Endodermal cell (in vitro differentiated cells): ENCODE measurements at regions not wholly inside any gene's neighbourhood (a gene's known extent, or its start where the extent isn't known, plus 50 kb on each side); places are given as distances from the start of the nearest gene placed in this dataset.

ENCODE experiments used
- DNase-seq: peaks from one replicate; pipeline ENCODE4 v3.0.0-alpha.2; 2017
- H3K27ac ChIP-seq: 2 replicates; pipeline ENCODE4 v1.5.1; 2013; ENCODE audit warnings: mild to moderate bottlenecking, low read depth, low read length, moderate library complexity
- H3K27me3 ChIP-seq: 2 replicates; pipeline ENCODE4 v1.6.1; 2013; ENCODE audit warnings: mild to moderate bottlenecking, low read length, moderate library complexity; ENCODE audit not compliant: insufficient read depth, control insufficient read depth, poor library complexity, severe bottlenecking
- H3K36me3 ChIP-seq: 2 replicates; pipeline ENCODE4 v1.7.0; 2013; ENCODE audit warnings: mild to moderate bottlenecking, low read length, moderate library complexity; ENCODE audit not compliant: control insufficient read depth, insufficient read depth
- H3K4me1 ChIP-seq: one replicate; pipeline ENCODE4 v1.7.0; 2013; ENCODE audit warnings: low read length; ENCODE audit not compliant: control insufficient read depth, insufficient read depth
- H3K4me3 ChIP-seq: 2 replicates; pipeline ENCODE4 v1.5.1; 2013; ENCODE audit warnings: mild to moderate bottlenecking, low read length, moderate library complexity
- H3K9ac ChIP-seq: 2 replicates; pipeline ENCODE4 v1.6.1; 2013; ENCODE audit warnings: mild to moderate bottlenecking, low read length, moderate library complexity; ENCODE audit not compliant: poor library complexity, severe bottlenecking; ENCODE audit errors: extremely low read depth
- H3K9me3 ChIP-seq: 2 replicates; pipeline ENCODE4 v1.6.1; 2013; ENCODE audit warnings: mild to moderate bottlenecking, low read length, moderate library complexity; ENCODE audit not compliant: control insufficient read depth
- H3K27ac Mint-ChIP-seq: 2 replicates; pipeline ENCODE4 v1.8.0; 2020; ENCODE audit warnings: mixed read lengths
- H3K27me3 Mint-ChIP-seq: 2 replicates; pipeline ENCODE4 v1.8.0; 2021; ENCODE audit warnings: mild to moderate bottlenecking, mixed read lengths; ENCODE audit not compliant: insufficient read depth
- H3K36me3 Mint-ChIP-seq: 2 replicates; pipeline ENCODE4 v1.8.0; 2020; ENCODE audit warnings: low read depth, mixed read lengths
- H3K4me1 Mint-ChIP-seq: 2 replicates; pipeline ENCODE4 v1.8.0; 2020; ENCODE audit warnings: mixed read lengths
- H3K4me3 Mint-ChIP-seq: 2 replicates; pipeline ENCODE4 v1.8.0; 2020; ENCODE audit warnings: mild to moderate bottlenecking, moderate library complexity, mixed read lengths
- H3K9me3 Mint-ChIP-seq: 2 replicates; pipeline ENCODE4 v1.8.0; 2020; ENCODE audit warnings: mild to moderate bottlenecking, mixed read lengths
- CTCF ChIP-seq: fragments of 200-600 bp; sonication (generic); conservative IDR thresholded peaks from 2 replicates; pipeline ENCODE4 v1.5.0; 2021; ENCODE audit warnings: antibody characterized with exemption, mild to moderate bottlenecking
- WGBS, 2 experiments: methylation state at CpG; one replicate each; pipeline versions ENCODE4 v1.1.5 to v1.1.7; 2013; ENCODE audit warnings: missing lambda C conversion rate in 2 of 2, mixed read lengths in 1 of 2; ENCODE audit not compliant: insufficient coverage in 1 of 2, insufficient read length in 1 of 2; 5-methylcytosine and 5-hydroxymethylcytosine counted together

- Histone ChIP-seq H3K9me3 (no peaks in the 10 kb centered on the region), H3K27me3 (no peaks in the 10 kb centered on the region), H3K36me3 (no peaks in the 10 kb centered on the region), H3K9ac (no peak overlapping the region), H3K4me1 (peaks cover 6% of the 10 kb centered on the region), H3K27ac (no peak overlapping the region), H3K4me3 (no peak overlapping the region)
- H3K4me1 Mint-ChIP-seq: peaks cover 23% of the 10 kb centered on the region
- no peak overlapping the region for H3K4me3 Mint-ChIP-seq
- H3K9me3 Mint-ChIP-seq: no peaks in the 10 kb centered on the region
- H3K27me3 Mint-ChIP-seq: no peaks in the 10 kb centered on the region
- H3K27ac Mint-ChIP-seq: no peak overlapping the region
- H3K36me3 Mint-ChIP-seq: no peaks in the 10 kb centered on the region
- TF ChIP-seq CTCF: no peak
- WGBS, 2 experiments: 84 to 88% methylated on average over 2 to 7 of the region's 7 CpGs
- DNase-seq: no peak
Observed at GRCh38 chr2:14554849-14555545, 77.5 kb upstream of the LRATD1 start.

GRCh38 chr2:14557111-14557510 lies 75.4 kb upstream of the LRATD1 start:
- Mint-ChIP-seq H3K27me3 (no peaks in the 10 kb centered on the region), H3K36me3 (no peaks in the 10 kb centered on the region), H3K4me3 (no peak overlapping the region), H3K27ac (no peak overlapping the region), H3K4me1 (peaks cover 23% of the 10 kb centered on the region), H3K9me3 (no peaks in the 10 kb centered on the region)
- Histone ChIP-seq H3K27me3 (no peaks in the 10 kb centered on the region), H3K27ac (no peak overlapping the region), H3K4me1 (peaks cover 6% of the 10 kb centered on the region), H3K9me3 (no peaks in the 10 kb centered on the region), H3K9ac (no peak overlapping the region), H3K36me3 (no peaks in the 10 kb centered on the region), H3K4me3 (no peak overlapping the region)
- DNase-seq: no peak
- no peak for TF ChIP-seq CTCF
- WGBS, 2 experiments: 93% methylated on average over 1 of the region's 1 CpG; no CpG with 5 or more reads in 1 of the 2 experiments

GRCh38 chr2:14557916-14558315 lies 74.6 kb upstream of the LRATD1 start:
- H3K27me3 ChIP-seq: no peaks in the 10 kb centered on the region
- no peak overlapping the region for H3K4me3 ChIP-seq
- H3K36me3 Mint-ChIP-seq: no peaks in the 10 kb centered on the region
- DNase-seq: no peak
- H3K36me3 ChIP-seq: no peaks in the 10 kb centered on the region
- 82 to 92% methylated on average over 2 of the region's 2 CpGs for WGBS, 2 experiments
- no peak overlapping the region for H3K4me3 Mint-ChIP-seq
- H3K27ac ChIP-seq: no peak overlapping the region
- no peak overlapping the region for H3K27ac Mint-ChIP-seq
- no peaks in the 10 kb centered on the region for H3K9me3 ChIP-seq
- no peak for TF ChIP-seq CTCF
- peaks cover 6% of the 10 kb centered on the region for H3K4me1 ChIP-seq
- no peak overlapping the region for H3K9ac ChIP-seq
- H3K27me3 Mint-ChIP-seq: no peaks in the 10 kb centered on the region
- H3K9me3 Mint-ChIP-seq: no peaks in the 10 kb centered on the region
- H3K4me1 Mint-ChIP-seq: peaks cover 23% of the 10 kb centered on the region
